SH-SY5Y (cell line): ENCODE measurements at regions not wholly inside any gene's neighbourhood (a gene's known extent, or its start where the extent isn't known, plus 50 kb on each side); places are given as distances from the start of the nearest gene placed in this dataset.

Experiments
- GATA2 ChIP-seq: IDR thresholded peaks from 2 replicates; pipeline ENCODE4 v1.6.1; 2011; ENCODE audit warnings: mild to moderate bottlenecking, low read depth, low read length
- GATA3 ChIP-seq: IDR thresholded peaks from 2 replicates; pipeline ENCODE4 v1.6.1; 2011; ENCODE audit warnings: low read depth, mild to moderate bottlenecking, low read length, moderate library complexity

DNA sequence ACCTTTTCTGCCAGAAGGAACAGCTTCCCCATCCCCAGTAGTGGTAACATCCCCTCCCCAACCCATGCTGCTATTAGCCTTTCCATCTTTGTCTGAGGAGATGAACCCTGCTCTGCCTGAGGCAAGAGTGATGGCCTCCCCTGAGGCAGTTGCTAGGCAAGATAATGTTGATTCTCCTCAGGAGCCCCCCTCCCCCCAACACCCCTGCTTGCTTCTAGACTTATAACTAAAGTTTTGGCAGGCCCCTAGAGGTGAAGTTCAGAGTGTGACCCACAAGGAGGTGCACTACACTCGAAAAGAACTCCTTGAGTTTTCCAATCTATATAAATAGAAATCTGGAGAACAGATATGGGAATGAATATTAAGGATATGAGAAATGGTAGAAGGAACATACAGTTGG is 962.5 kb downstream of the ADGRL3 start:
- TF ChIP-seq GATA2 (no peak), GATA3 (no peak)
